ENCODE measurements at regions not wholly inside any gene's neighbourhood (a gene's known extent, or its start where the extent isn't known, plus 50 kb on each side); places are given as distances from the start of the nearest gene placed in this dataset.

- Histone ChIP-seq H3K27ac (ENCODE audit: control insufficient read depth, insufficient read depth, low read length) (no peak overlapping the region), H3K79me2 (ENCODE audit: control insufficient read depth, insufficient read depth, low read length) (no peaks in the 10 kb centered on the region), H3K9ac (ENCODE audit: control insufficient read depth, extremely low read depth, insufficient read depth, low read length) (no peak overlapping the region), H4K20me1 (ENCODE audit: control insufficient read depth, extremely low read depth, insufficient read depth, low read length) (no peaks in the 10 kb centered on the region), H2AFZ (ENCODE audit: control insufficient read depth, low read length) (no peak overlapping the region), H3K9me3 (ENCODE audit: control insufficient read depth, low read depth, low read length) (peaks cover 5% of the 10 kb centered on the region), H3K4me3 (ENCODE audit: control insufficient read depth in 2 of 3, extremely low read depth in 1 of 3, insufficient read depth in 2 of 3, low read depth in 1 of 3, low read length in 3 of 3) (no peak overlapping the region), H3K36me3 (ENCODE audit: control insufficient read depth in 2 of 2, extremely low read depth in 1 of 2, insufficient read depth in 2 of 2, low read length in 2 of 2) (no peaks in the 10 kb centered on the region), H3K27me3 (ENCODE audit: control insufficient read depth, extremely low read depth, insufficient read depth, low read length) (no peaks in the 10 kb centered on the region), H3K9me1 (ENCODE audit: control insufficient read depth, extremely low read depth, insufficient read depth, low read length) (no peaks in the 10 kb centered on the region), H3K4me2 (ENCODE audit: control insufficient read depth, extremely low read depth, insufficient read depth, low read depth, low read length) (no peak overlapping the region), H3K4me1 (ENCODE audit: control insufficient read depth, extremely low read depth, insufficient read depth, low read length) (no peaks in the 10 kb centered on the region)
- TF ChIP-seq EZH2 (IDR thresholded peaks at IDR 0.05; ENCODE audit: low read length) (no peak), CTCF (optimal IDR thresholded peaks at IDR 0.05 in 1 of 3, IDR thresholded peaks at IDR 0.05 in 1 of 3, conservative IDR thresholded peaks at IDR 0.05 in 1 of 3; ENCODE audit: extremely low read depth in 1 of 3, insufficient read depth in 2 of 3, low read length in 3 of 3) (no peak)
- FAIRE-seq (no peak), DNase-seq (ENCODE audit: low read depth, low spot score) (no peak)
- dilution Hi-C loops (cut with MboI; ENCODE audit: extremely low pct_ligation_motif_present, low sequenced_read_pairs), result no loop called here
Observed at GRCh38 chr19:31974290-31974689, 371.1 kb upstream of the ZNF507 start.

- no peaks in the 10 kb centered on the region for H3K9me1 ChIP-seq (ENCODE audit: control insufficient read depth, extremely low read depth, insufficient read depth, low read length)
- H3K9me3 ChIP-seq (ENCODE audit: control insufficient read depth, low read depth, low read length), result peaks cover 5% of the 10 kb centered on the region
- no peak overlapping the region for H2AFZ ChIP-seq (ENCODE audit: control insufficient read depth, low read length)
- FAIRE-seq (no peak), DNase-seq (ENCODE audit: low read depth, low spot score) (no peak)
- no peak for TF ChIP-seq EZH2 (IDR thresholded peaks at IDR 0.05; ENCODE audit: low read length)
- no peak for TF ChIP-seq CTCF (optimal IDR thresholded peaks at IDR 0.05 in 1 of 3, IDR thresholded peaks at IDR 0.05 in 1 of 3, conservative IDR thresholded peaks at IDR 0.05 in 1 of 3; ENCODE audit: extremely low read depth in 1 of 3, insufficient read depth in 2 of 3, low read length in 3 of 3)
- no peak overlapping the region for H3K4me3 ChIP-seq (ENCODE audit: control insufficient read depth in 2 of 3, extremely low read depth in 1 of 3, insufficient read depth in 2 of 3, low read depth in 1 of 3, low read length in 3 of 3)
- H3K27me3 ChIP-seq (ENCODE audit: control insufficient read depth, extremely low read depth, insufficient read depth, low read length), result no peaks in the 10 kb centered on the region
- no peak overlapping the region for H3K9ac ChIP-seq (ENCODE audit: control insufficient read depth, extremely low read depth, insufficient read depth, low read length)
- dilution Hi-C loops (cut with MboI; ENCODE audit: extremely low pct_ligation_motif_present, low sequenced_read_pairs), result no loop called here
- H3K4me2 ChIP-seq (ENCODE audit: control insufficient read depth, extremely low read depth, insufficient read depth, low read depth, low read length), result no peak overlapping the region
- no peak overlapping the region for H3K27ac ChIP-seq (ENCODE audit: control insufficient read depth, insufficient read depth, low read length)
- no peaks in the 10 kb centered on the region for H3K79me2 ChIP-seq (ENCODE audit: control insufficient read depth, insufficient read depth, low read length)
- H4K20me1 ChIP-seq (ENCODE audit: control insufficient read depth, extremely low read depth, insufficient read depth, low read length), result no peaks in the 10 kb centered on the region
- no peaks in the 10 kb centered on the region for H3K4me1 ChIP-seq (ENCODE audit: control insufficient read depth, extremely low read depth, insufficient read depth, low read length)
- no peaks in the 10 kb centered on the region for H3K36me3 ChIP-seq (ENCODE audit: control insufficient read depth in 2 of 2, extremely low read depth in 1 of 2, insufficient read depth in 2 of 2, low read length in 2 of 2)
Observed at GRCh38 chr19:31974941-31975340, 370.5 kb upstream of the ZNF507 start.

All from keratinocyte (primary cell).